GM19455 (cell line): ENCODE measurements at regions not wholly inside any gene's neighbourhood (a gene's known extent, or its start where the extent isn't known, plus 50 kb on each side); places are given as distances from the start of the nearest gene placed in this dataset.

Source experiments
- ATAC-seq: cut with Tn5 transposase; IDR thresholded peaks from one replicate; pipeline ENCODE4 v1.9.1; 2021; ENCODE audit not compliant: unreplicated experiment

GRCh38 chr12:28104903-28105864 lies 85.1 kb upstream of the CCDC91 start:
- ATAC-seq: no peak

- no peak for ATAC-seq
These were observed 82.6 kb upstream of the CCDC91 start for GRCh38 chr12:28107679-28108078.

- ATAC-seq: no peak
These were observed 81.7 kb upstream of the CCDC91 start for GRCh38 chr12:28108599-28108998.

- no peak for ATAC-seq
These were observed 79.9 kb upstream of the CCDC91 start for GRCh38 chr12:28110329-28110728.

GRCh38 chr12:28114488-28114887 lies 75.8 kb upstream of the CCDC91 start:
- ATAC-seq: no peak

GRCh38 chr12:28121433-28121832 lies 68.8 kb upstream of the CCDC91 start:
- ATAC-seq: no peak

GRCh38 chr12:28121899-28122655 lies 68.2 kb upstream of the CCDC91 start:
- ATAC-seq: no peak

GRCh38 chr12:28122756-28123155 lies 67.5 kb upstream of the CCDC91 start:
- ATAC-seq: no peak

GRCh38 chr12:28127455-28127854 lies 62.8 kb upstream of the CCDC91 start:
- no peak for ATAC-seq

- no peak for ATAC-seq
These were observed 61.2 kb upstream of the CCDC91 start for GRCh38 chr12:28129031-28129430.

- no peak for ATAC-seq
These were observed 60.0 kb upstream of the CCDC91 start for GRCh38 chr12:28130234-28130624.

GRCh38 chr12:28130625-28131598 lies 59.3 kb upstream of the CCDC91 start:
- no peak for ATAC-seq

GRCh38 chr12:28132398-28132797 lies 57.9 kb upstream of the CCDC91 start:
- ATAC-seq: no peak

GRCh38 chr12:28135801-28136439 lies 54.3 kb upstream of the CCDC91 start:
- ATAC-seq: no peak

GRCh38 chr12:28137414-28137813 lies 52.8 kb upstream of the CCDC91 start:
- no peak for ATAC-seq

- no peak for ATAC-seq
These were observed 49.9 kb upstream of the CCDC91 start for GRCh38 chr12:28140404-28140803.
